ENCODE measurements at regions not wholly inside any gene's neighbourhood (a gene's known extent, or its start where the extent isn't known, plus 50 kb on each side); places are given as distances from the start of the nearest gene placed in this dataset.

GRCh38 chr3:13123013-13123654 is 49.9 kb upstream of the IQSEC1 start:
- H3K27me3 ChIP-seq: no peaks in the 10 kb centered on the region
- no peaks in the 10 kb centered on the region for H3K36me3 ChIP-seq
- no peak overlapping the region for H3K4me3 ChIP-seq
- no peak for DNase-seq
- WGBS, 4 donors: 85 to 88% (median 86%) methylated on average over 10 of the region's 10 CpGs
- no peak overlapping the region for H3K27ac ChIP-seq
- H3K9me3 ChIP-seq: no peaks in the 10 kb centered on the region
- ATAC-seq: no peak
- no peaks in the 10 kb centered on the region for H3K4me1 ChIP-seq
- TF ChIP-seq POLR2A (IDR thresholded peaks at IDR 0.05) (no peak), CTCF (IDR thresholded peaks at IDR 0.05) (no peak)
- intact Hi-C loops (cut with DNase I): no loop called here
